ENCODE measurements at regions not wholly inside any gene's neighbourhood (a gene's known extent, or its start where the extent isn't known, plus 50 kb on each side); places are given as distances from the start of the nearest gene placed in this dataset.

DNA sequence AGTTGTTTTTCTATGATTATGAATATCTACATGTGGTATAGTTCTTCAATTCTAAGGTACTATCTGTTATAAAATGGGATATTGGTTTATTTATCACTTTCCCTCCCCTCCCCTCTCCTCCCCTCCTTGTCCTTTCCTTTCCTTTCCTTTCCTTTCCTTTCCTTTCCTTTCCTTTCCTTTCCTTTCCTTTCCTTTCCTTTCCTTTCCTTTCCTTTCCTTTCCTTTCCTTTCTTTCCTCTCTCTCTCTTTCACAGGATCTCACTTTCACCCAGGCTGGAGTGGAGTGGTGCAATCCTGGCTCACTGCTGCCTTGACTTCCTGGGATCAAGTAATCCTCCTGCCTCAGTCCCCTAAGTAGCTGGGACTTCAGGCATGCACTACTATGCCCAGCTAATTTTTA, 466.8 kb downstream of the DMAC1 start:
- no peaks in the 10 kb centered on the region for H3K36me3 ChIP-seq (replicated peaks; ENCODE audit: low read depth, low read length)
- H3K27me3 ChIP-seq (ENCODE audit: low read depth, low read length): peaks cover 23% of the 10 kb centered on the region
- TF ChIP-seq, protein P1, sequence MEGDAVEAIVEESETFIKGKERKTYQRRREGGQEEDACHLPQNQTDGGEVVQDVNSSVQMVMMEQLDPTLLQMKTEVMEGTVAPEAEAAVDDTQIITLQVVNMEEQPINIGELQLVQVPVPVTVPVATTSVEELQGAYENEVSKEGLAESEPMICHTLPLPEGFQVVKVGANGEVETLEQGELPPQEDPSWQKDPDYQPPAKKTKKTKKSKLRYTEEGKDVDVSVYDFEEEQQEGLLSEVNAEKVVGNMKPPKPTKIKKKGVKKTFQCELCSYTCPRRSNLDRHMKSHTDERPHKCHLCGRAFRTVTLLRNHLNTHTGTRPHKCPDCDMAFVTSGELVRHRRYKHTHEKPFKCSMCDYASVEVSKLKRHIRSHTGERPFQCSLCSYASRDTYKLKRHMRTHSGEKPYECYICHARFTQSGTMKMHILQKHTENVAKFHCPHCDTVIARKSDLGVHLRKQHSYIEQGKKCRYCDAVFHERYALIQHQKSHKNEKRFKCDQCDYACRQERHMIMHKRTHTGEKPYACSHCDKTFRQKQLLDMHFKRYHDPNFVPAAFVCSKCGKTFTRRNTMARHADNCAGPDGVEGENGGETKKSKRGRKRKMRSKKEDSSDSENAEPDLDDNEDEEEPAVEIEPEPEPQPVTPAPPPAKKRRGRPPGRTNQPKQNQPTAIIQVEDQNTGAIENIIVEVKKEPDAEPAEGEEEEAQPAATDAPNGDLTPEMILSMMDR (IDR thresholded peaks at IDR 0.05; ENCODE audit: low read depth, low read length): no peak
- TF ChIP-seq EZH2phosphoT487 (IDR thresholded peaks at IDR 0.05; ENCODE audit: low read depth): no peak
- no peak overlapping the region for H3K9ac ChIP-seq (ENCODE audit: low read length)
- no peaks in the 10 kb centered on the region for H3K79me2 ChIP-seq (ENCODE audit: low read length)
- no peak overlapping the region for H2AFZ ChIP-seq (ENCODE audit: low read depth, low read length)
- no peak overlapping the region for H3K4me2 ChIP-seq (ENCODE audit: low read length)
- H3K9me3 ChIP-seq (ENCODE audit: insufficient read depth, low read length): no peaks in the 10 kb centered on the region
- H3K27ac ChIP-seq (ENCODE audit: low read length): no peak overlapping the region
- no peak overlapping the region for H3K4me3 ChIP-seq (ENCODE audit: low read length)
- no peaks in the 10 kb centered on the region for H4K20me1 ChIP-seq (ENCODE audit: insufficient read depth, low read length)
- H3K4me1 ChIP-seq (ENCODE audit: low read length): no peaks in the 10 kb centered on the region

DNA sequence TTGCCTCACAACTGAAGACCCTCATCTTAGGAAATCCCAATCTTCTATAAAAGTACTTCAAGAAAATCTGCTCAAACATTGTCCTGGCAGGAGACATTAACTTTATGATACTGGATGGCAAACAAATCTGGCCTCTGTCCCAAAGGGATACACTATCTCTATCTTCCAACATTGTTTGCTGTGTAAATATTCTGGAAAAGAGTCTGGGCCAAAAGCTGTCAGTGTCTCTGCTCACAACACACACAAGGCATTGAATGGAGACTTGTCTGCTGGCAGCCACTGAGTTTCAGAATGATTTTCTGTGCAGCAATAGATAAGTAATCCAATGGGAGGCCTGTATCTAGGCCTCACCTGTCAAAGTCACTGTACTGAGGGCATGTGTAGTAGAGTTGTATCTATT, 471.1 kb downstream of the DMAC1 start:
- Histone ChIP-seq H3K4me3 (ENCODE audit: low read length) (no peak overlapping the region), H3K4me1 (ENCODE audit: low read length) (no peaks in the 10 kb centered on the region), H4K20me1 (ENCODE audit: insufficient read depth, low read length) (no peaks in the 10 kb centered on the region), H3K9ac (ENCODE audit: low read length) (no peak overlapping the region), H3K27ac (ENCODE audit: low read length) (no peak overlapping the region), H3K4me2 (ENCODE audit: low read length) (no peak overlapping the region), H3K27me3 (ENCODE audit: low read depth, low read length) (peaks cover 16% of the 10 kb centered on the region; the same call in 1 of the 2 replicates), H2AFZ (ENCODE audit: low read depth, low read length) (no peak overlapping the region), H3K79me2 (ENCODE audit: low read length) (no peaks in the 10 kb centered on the region), H3K9me3 (ENCODE audit: insufficient read depth, low read length) (no peaks in the 10 kb centered on the region), H3K36me3 (replicated peaks; ENCODE audit: low read depth, low read length) (no peaks in the 10 kb centered on the region)
- TF ChIP-seq EZH2phosphoT487 (IDR thresholded peaks at IDR 0.05; ENCODE audit: low read depth): no peak
- TF ChIP-seq, protein P1 (IDR thresholded peaks at IDR 0.05; ENCODE audit: low read depth, low read length): no peak

DNA sequence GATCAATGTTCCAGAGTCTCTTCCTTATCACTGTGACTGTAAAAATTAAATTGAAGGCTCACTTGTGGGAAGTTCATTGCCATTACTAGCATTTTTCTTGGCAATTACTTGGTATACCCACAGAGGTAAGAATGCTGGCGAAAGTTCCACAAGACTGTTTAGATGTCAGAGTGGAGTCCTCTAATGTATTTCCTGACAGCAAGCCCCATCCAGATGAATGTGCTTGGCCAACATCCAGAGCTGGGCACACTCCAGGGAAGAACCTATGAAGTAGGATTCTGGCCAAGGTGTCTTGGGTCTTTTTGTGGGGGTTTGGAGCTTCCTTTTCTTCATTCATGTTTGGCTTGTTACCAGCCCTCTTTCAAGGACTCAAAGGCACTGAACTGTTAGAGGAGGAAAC, 473.6 kb downstream of the DMAC1 start:
- H2AFZ ChIP-seq (ENCODE audit: low read depth, low read length): no peak overlapping the region
- H3K27ac ChIP-seq (ENCODE audit: low read length): no peak overlapping the region
- no peaks in the 10 kb centered on the region for H3K36me3 ChIP-seq (replicated peaks; ENCODE audit: low read depth, low read length)
- H3K4me2 ChIP-seq (ENCODE audit: low read length): no peak overlapping the region
- peaks cover 32% of the 10 kb centered on the region; the same call in 1 of the 2 replicates for H3K27me3 ChIP-seq (ENCODE audit: low read depth, low read length)
- no peaks in the 10 kb centered on the region for H3K79me2 ChIP-seq (ENCODE audit: low read length)
- no peaks in the 10 kb centered on the region for H3K9me3 ChIP-seq (ENCODE audit: insufficient read depth, low read length)
- H4K20me1 ChIP-seq (ENCODE audit: insufficient read depth, low read length): no peaks in the 10 kb centered on the region
- no peaks in the 10 kb centered on the region for H3K4me1 ChIP-seq (ENCODE audit: low read length)
- TF ChIP-seq EZH2phosphoT487 (IDR thresholded peaks at IDR 0.05; ENCODE audit: low read depth): no peak
- TF ChIP-seq, protein P1 (IDR thresholded peaks at IDR 0.05; ENCODE audit: low read depth, low read length): no peak
- H3K4me3 ChIP-seq (ENCODE audit: low read length): no peak overlapping the region
- no peak overlapping the region for H3K9ac ChIP-seq (ENCODE audit: low read length)

DNA sequence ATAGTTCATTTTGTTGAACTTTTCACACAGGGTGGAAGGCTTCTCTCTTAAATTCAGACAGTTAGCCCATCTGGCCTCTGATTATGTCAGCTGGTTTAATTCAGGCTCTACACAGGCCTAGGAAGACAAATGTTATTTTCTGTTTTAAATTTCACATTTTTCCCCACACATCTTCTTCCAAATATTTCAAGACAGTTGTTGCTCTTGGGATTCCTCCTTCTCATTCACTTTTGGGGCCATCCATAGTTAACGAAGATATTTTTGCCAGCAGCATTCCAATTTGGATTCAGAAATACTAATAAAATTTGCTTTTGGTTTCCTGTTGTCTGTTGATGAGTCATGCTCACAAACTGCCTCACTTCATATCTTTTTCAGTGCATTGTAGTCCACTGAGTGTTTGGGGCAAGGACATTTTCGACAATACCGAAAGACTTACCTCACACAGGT, 475.4 kb downstream of the DMAC1 start:
- no peak overlapping the region for H3K4me2 ChIP-seq (ENCODE audit: low read length)
- no peak overlapping the region for H3K9ac ChIP-seq (ENCODE audit: low read length)
- H2AFZ ChIP-seq (ENCODE audit: low read depth, low read length): no peak overlapping the region
- no peak overlapping the region for H3K4me3 ChIP-seq (ENCODE audit: low read length)
- H3K36me3 ChIP-seq (replicated peaks; ENCODE audit: low read depth, low read length): no peaks in the 10 kb centered on the region
- no peaks in the 10 kb centered on the region for H3K79me2 ChIP-seq (ENCODE audit: low read length)
- H3K27ac ChIP-seq (ENCODE audit: low read length): no peak overlapping the region
- H3K4me1 ChIP-seq (ENCODE audit: low read length): no peaks in the 10 kb centered on the region
- no peaks in the 10 kb centered on the region for H4K20me1 ChIP-seq (ENCODE audit: insufficient read depth, low read length)
- H3K9me3 ChIP-seq (ENCODE audit: insufficient read depth, low read length): no peaks in the 10 kb centered on the region
- peaks cover 25% of the 10 kb centered on the region; the same call in 1 of the 2 replicates for H3K27me3 ChIP-seq (ENCODE audit: low read depth, low read length)
- TF ChIP-seq, protein P1 (IDR thresholded peaks at IDR 0.05; ENCODE audit: low read depth, low read length): no peak
- TF ChIP-seq EZH2phosphoT487 (IDR thresholded peaks at IDR 0.05; ENCODE audit: low read depth): no peak

Measured in OCI-LY3 (cell line).